SK-N-SH (cell line): ENCODE measurements at regions not wholly inside any gene's neighbourhood (a gene's known extent, or its start where the extent isn't known, plus 50 kb on each side); places are given as distances from the start of the nearest gene placed in this dataset.

Source experiments
- CTCF ChIA-PET: fragments of 300-600, 350-600 bp; formaldehyde crosslinking; extraction: SDS; loops from one replicate; lab custom pipeline; 2021; lab: Yijun Ruan, JAX
- POLR2A ChIA-PET: fragments of 350-600 bp; sonication (Branson Sonifier 250); formaldehyde crosslinking; extraction: SDS; loops from one replicate; lab custom pipeline; 2020; ENCODE audit warnings: antibody characterized with exemption, inconsistent platforms; lab: Yijun Ruan, JAX
- DNase-seq: peaks from one replicate; pipeline ENCODE4 v3.0.0; 2012
- H2AFZ ChIP-seq: fragments of 200-600 bp; sonication (generic); 2 replicates; pipeline ENCODE4 v1.8.1; 2016; ENCODE audit warnings: antibody characterized with exemption, mild to moderate bottlenecking, low read depth
- H3F3A ChIP-seq: fragments of 200-600 bp; sonication (generic); replicated peaks from 2 replicates; pipeline ENCODE3; 2016; ENCODE audit warnings: antibody characterized with exemption, mild to moderate bottlenecking; ENCODE audit not compliant: insufficient read depth
- H3K27ac ChIP-seq, 2 experiments: fragments of 200-500 bp in 1 of 2; fragments of 200-600 bp in 1 of 2; sonication (Bioruptor generic) in 1 of 2; sonication (generic), shearing (Covaris generic) in 1 of 2; 2 replicates each; pipeline versions ENCODE4 v1.5.1 to v1.6.1; 2014 to 2016; ENCODE audit warnings: low read depth in 2 of 2, inconsistent platforms in 1 of 2, low read length in 1 of 2, mild to moderate bottlenecking in 1 of 2, mixed read lengths in 1 of 2
- H3K27me3 ChIP-seq: fragments of 200-600 bp; sonication (generic), shearing (Covaris generic); 2 replicates; pipeline ENCODE4 v1.6.1; 2016; ENCODE audit warnings: mixed run types; ENCODE audit not compliant: insufficient read depth
- H3K36me3 ChIP-seq, 2 experiments: fragments of 200-500 bp in 1 of 2; fragments of 200-600 bp in 1 of 2; sonication (Bioruptor generic) in 1 of 2; sonication (generic) in 1 of 2; replicated peaks in 1 of 2; 2 replicates each; pipeline versions ENCODE3 to v1.5.1; 2014 to 2016; ENCODE audit warnings: low read length in 1 of 2, mild to moderate bottlenecking in 1 of 2; ENCODE audit not compliant: insufficient read depth in 2 of 2, control insufficient read depth in 1 of 2
- H3K4me1 ChIP-seq, 2 experiments: fragments of 200-500 bp in 1 of 2; fragments of 200-600 bp in 1 of 2; sonication (Bioruptor generic) in 1 of 2; sonication (generic), shearing (Covaris generic) in 1 of 2; 2 replicates each; pipeline versions ENCODE4 v1.5.1 to v1.6.1; 2014 to 2016; ENCODE audit warnings: low read depth in 1 of 2, low read length in 1 of 2, mixed run types in 1 of 2; ENCODE audit not compliant: insufficient read depth in 2 of 2, control insufficient read depth in 1 of 2
- H3K4me2 ChIP-seq: fragments of 200-600 bp; sonication (generic), shearing (Covaris generic); 2 replicates; pipeline ENCODE4 v1.6.1; 2017; ENCODE audit warnings: mixed run types
- H3K4me3 ChIP-seq, 2 experiments: fragments of 200-500 bp in 1 of 2; fragments of 200-600 bp in 1 of 2; sonication (Bioruptor generic) in 1 of 2; sonication (generic), shearing (Covaris generic) in 1 of 2; 2 replicates each; pipeline versions ENCODE4 v1.5.1 to v1.8.1; 2014 to 2016; ENCODE audit warnings: low read depth in 2 of 2, inconsistent platforms in 1 of 2, low read length in 1 of 2, mild to moderate bottlenecking in 1 of 2, mixed read lengths in 1 of 2, moderate library complexity in 1 of 2
- H3K79me2 ChIP-seq: fragments of 200-600 bp; sonication (generic); 2 replicates; pipeline ENCODE4 v1.8.1; 2017; ENCODE audit warnings: mild to moderate bottlenecking; ENCODE audit not compliant: insufficient read depth
- H3K9ac ChIP-seq: fragments of 200-600 bp; sonication (generic); 2 replicates; pipeline ENCODE4 v1.6.1; 2017; ENCODE audit warnings: mixed run types
- H3K9me2 ChIP-seq: fragments of 200-600 bp; sonication (generic); 2 replicates; pipeline ENCODE4 v1.6.1; 2017; ENCODE audit warnings: mixed run types
- H3K9me3 ChIP-seq: fragments of 200-600 bp; sonication (generic); 2 replicates; pipeline ENCODE4 v1.6.1; 2017; ENCODE audit warnings: mixed run types, mild to moderate bottlenecking, moderate library complexity
- H4K20me1 ChIP-seq: fragments of 200-600 bp; sonication (generic); 2 replicates; pipeline ENCODE4 v1.6.1; 2017; ENCODE audit warnings: mild to moderate bottlenecking, mixed run types; ENCODE audit not compliant: insufficient read depth
- CHD2 ChIP-seq: fragments of 150-350 bp; IDR thresholded peaks from 2 replicates; pipeline ENCODE4 v1.6.1; 2018; ENCODE audit warnings: low read length; ENCODE audit not compliant: partially characterized antibody
- EP300 ChIP-seq, 2 experiments: IDR thresholded peaks; 2 replicates each; pipeline versions ENCODE4 v1.4.0 to v1.6.1; 2012; ENCODE audit warnings: borderline replicate concordance in 1 of 2, low read depth in 1 of 2, low read length in 1 of 2
- FOSL2 ChIP-seq: IDR thresholded peaks from 2 replicates; pipeline ENCODE4 v1.4.0; 2012; ENCODE audit warnings: low read depth, mild to moderate bottlenecking, moderate library complexity, borderline replicate concordance
- FOXM1 ChIP-seq: IDR thresholded peaks from 2 replicates; pipeline ENCODE4 v1.4.0; 2012; ENCODE audit warnings: low read depth, mild to moderate bottlenecking
- GABPA ChIP-seq: IDR thresholded peaks from 2 replicates; pipeline ENCODE4 v1.4.0; 2012; ENCODE audit warnings: low read depth, mild to moderate bottlenecking
- JUND ChIP-seq: IDR thresholded peaks from 2 replicates; pipeline ENCODE4 v1.4.0; 2012
- MAX ChIP-seq: IDR thresholded peaks from 2 replicates; pipeline ENCODE4 v1.4.0; 2012; ENCODE audit warnings: low read depth
- MEF2A ChIP-seq: IDR thresholded peaks from 2 replicates; pipeline ENCODE4 v1.4.0; 2012; ENCODE audit warnings: low read depth, borderline replicate concordance
- NFIC ChIP-seq: IDR thresholded peaks from 2 replicates; pipeline ENCODE4 v1.4.0; 2012; ENCODE audit warnings: borderline replicate concordance
- PBX3 ChIP-seq: IDR thresholded peaks from 2 replicates; pipeline ENCODE4; 2012
- RXRA ChIP-seq: IDR thresholded peaks from 2 replicates; pipeline ENCODE4 v1.4.0; 2012; ENCODE audit warnings: low read depth, mild to moderate bottlenecking, borderline replicate concordance
- TCF12 ChIP-seq: IDR thresholded peaks from 2 replicates; pipeline ENCODE4 v1.4.0; 2012
- TEAD4 ChIP-seq: IDR thresholded peaks from 2 replicates; pipeline ENCODE4 v1.4.0; 2012; ENCODE audit warnings: mild to moderate bottlenecking, borderline replicate concordance; ENCODE audit not compliant: insufficient read depth
- WGBS: methylation state at CpG from one replicate; pipeline ENCODE4 v1.1.6; 2017; ENCODE audit warnings: low lambda C conversion rate; 5-methylcytosine and 5-hydroxymethylcytosine counted together

GRCh38 chr16:64403352-64403751 is 718.5 kb downstream of the CDH11 start:
- POLR2A ChIA-PET, result no interaction called here
- Histone ChIP-seq H3K27ac (no peak overlapping the region), H3K4me3 (no peak overlapping the region), H3K9me2 (no peaks in the 10 kb centered on the region), H3K4me2 (no peak overlapping the region), H2AFZ (peak overlapping the region; percentile 75), H3F3A (peaks cover 13% of the 10 kb centered on the region), H3K9me3 (0 out of 2 replicates have a peak, but pooled peaks cover 4% of the 10 kb centered on the region), H3K79me2 (no peaks in the 10 kb centered on the region), H4K20me1 (no peaks in the 10 kb centered on the region), H3K9ac (no peak overlapping the region), H3K4me1 (peaks cover 0 to under 1% of the 10 kb centered on the region in 2 experiments; a peak in 1 of 4 replicates), H3K27me3 (no peaks in the 10 kb centered on the region), H3K36me3 (no peaks in the 10 kb centered on the region)
- CTCF ChIA-PET, result interaction anchor here (0.6 to 1.1 kb wide), 2 partner anchors 11 to 520 kb away, joined by 3 to 4 read pairs; no protein-coding TSS in a partner anchor
- no peak for DNase-seq
- 84% methylated on average over 1 of the region's 1 CpG for WGBS
- TF ChIP-seq GABPA (no peak), MAX (no peak), FOSL2 (no peak)

- DNase-seq, result no peak
- H3K79me2 ChIP-seq, result no peaks in the 10 kb centered on the region
- H2AFZ ChIP-seq, result peak overlapping the region; percentile 74; the same call in 1 of the 2 replicates
- no peaks in the 10 kb centered on the region for H4K20me1 ChIP-seq
- peaks cover 0 to 5% of the 10 kb centered on the region in 2 experiments for H3K36me3 ChIP-seq
- no peaks in the 10 kb centered on the region for H3K27me3 ChIP-seq
- WGBS, result 31% methylated on average over 5 of the region's 5 CpGs
- CTCF ChIA-PET, result interaction anchor here (1.0 kb wide), 1 partner anchor 11 kb away, joined by 4 read pairs; no protein-coding TSS in a partner anchor
- peaks cover 30% of the 10 kb centered on the region for H3F3A ChIP-seq
- peak overlapping the region in 1 of 2 experiments; percentile 80; a peak in 3 of 4 replicates for H3K27ac ChIP-seq
- H3K9me2 ChIP-seq, result no peaks in the 10 kb centered on the region
- H3K4me3 ChIP-seq, result no peak overlapping the region
- 0 out of 2 replicates have a peak, but pooled peaks have one; percentile 42 for TF ChIP-seq MAX
- TF ChIP-seq PBX3, result peak; percentile 67
- peak in 1 of 2 experiments; percentile 75; a peak in 2 of 4 replicates for TF ChIP-seq EP300 (IDR thresholded peaks at IDR 0.05; ENCODE audit: borderline replicate concordance in 1 of 2, low read depth in 1 of 2, low read length in 1 of 2)
- peak; percentile 76 for TF ChIP-seq TCF12
- peak; percentile 41; the same call in 1 of the 2 replicates for TF ChIP-seq TEAD4
- TF ChIP-seq MEF2A, result 0 out of 2 replicates have a peak, but pooled peaks have one; percentile 21
- peak; percentile 64 for TF ChIP-seq JUND
- TF ChIP-seq FOXM1, result no peak
- TF ChIP-seq RXRA, result no peak
- peak; percentile 25; the same call in 1 of the 2 replicates for TF ChIP-seq FOSL2
- peak; percentile 54; the same call in 1 of the 2 replicates for TF ChIP-seq NFIC
- no peak for TF ChIP-seq CHD2
- H3K4me2 ChIP-seq, result peak overlapping the region; percentile 23; the same call in 1 of the 2 replicates
- H3K9me3 ChIP-seq, result peaks cover 7% of the 10 kb centered on the region; the same call in 1 of the 2 replicates
- POLR2A ChIA-PET, result no interaction called here
- peak overlapping the region; percentile 6; the same call in 1 of the 2 replicates for H3K9ac ChIP-seq
- peaks cover 0 to 16% of the 10 kb centered on the region in 2 experiments; a peak in 1 of 4 replicates for H3K4me1 ChIP-seq
These were observed 723.1 kb downstream of the CDH11 start for GRCh38 chr16:64398793-64399192.
